DOHH2 (cell line): ENCODE measurements at regions not wholly inside any gene's neighbourhood (a gene's known extent, or its start where the extent isn't known, plus 50 kb on each side); places are given as distances from the start of the nearest gene placed in this dataset.

ENCODE experiments used
- CTCF ChIP-seq: fragments of 200-600 bp; sonication (generic); IDR thresholded peaks from one replicate; pipeline ENCODE4 v1.5.1; 2014; ENCODE audit warnings: antibody characterized with exemption, mild to moderate bottlenecking, low read depth, low read length; ENCODE audit not compliant: poor library complexity, severe bottlenecking
- EZH2phosphoT487 ChIP-seq: fragments of 200-600 bp; sonication (generic); IDR thresholded peaks from 2 replicates; pipeline ENCODE4 v1.6.1; 2017; ENCODE audit warnings: borderline replicate concordance, mild to moderate bottlenecking, antibody characterized with exemption, low read length, moderate library complexity, mixed read lengths

DNA sequence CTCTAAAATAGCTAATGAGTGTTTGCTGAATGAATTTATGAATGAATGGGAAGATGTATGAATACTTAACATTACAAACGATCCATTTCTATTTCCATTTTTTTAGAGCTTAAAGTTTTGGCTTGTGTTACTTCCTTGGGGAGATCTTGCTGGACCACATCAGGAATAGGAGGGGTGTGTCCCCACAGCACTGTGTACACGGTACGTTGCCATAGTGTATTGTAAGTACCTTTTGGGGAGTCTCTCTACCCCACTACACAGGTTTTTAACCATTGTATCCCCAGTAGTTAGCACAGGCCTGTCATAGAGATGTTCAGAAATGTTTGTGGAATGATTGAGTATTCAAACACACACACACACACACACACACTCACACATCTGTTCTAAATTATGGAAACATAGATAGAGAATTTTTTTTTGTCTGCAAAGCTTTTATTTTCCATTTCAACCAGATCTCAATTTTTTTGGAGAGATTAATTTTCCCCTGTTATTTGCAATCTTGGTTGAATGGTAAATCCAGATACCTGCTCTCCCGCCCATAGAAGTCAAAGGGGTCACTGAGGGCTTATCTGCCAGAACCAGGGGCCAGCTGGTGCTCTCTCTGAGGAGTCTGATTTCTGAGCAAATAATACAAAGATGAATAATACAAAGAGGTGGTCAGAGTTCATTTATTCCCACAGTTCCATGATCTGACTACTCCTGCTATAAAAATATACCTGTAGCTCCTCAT lies 471.0 kb downstream of the INSC start:
- TF ChIP-seq CTCF: no peak
- TF ChIP-seq EZH2phosphoT487: no peak
